HG03280 (cell line): ENCODE measurements at regions not wholly inside any gene's neighbourhood (a gene's known extent, or its start where the extent isn't known, plus 50 kb on each side); places are given as distances from the start of the nearest gene placed in this dataset.
A peak's percentile ranks its signal among the peaks of the same experiment; 100 is the strongest.

Source experiments
- ATAC-seq: cut with Tn5 transposase; IDR thresholded peaks from one replicate; pipeline ENCODE4 v1.9.1; 2021; ENCODE audit warnings: mild to moderate bottlenecking, moderate library complexity; ENCODE audit not compliant: unreplicated experiment

GRCh38 chr6:56407883-56408410 is 160.6 kb upstream of the COL21A1 start:
- no peak for ATAC-seq

DNA sequence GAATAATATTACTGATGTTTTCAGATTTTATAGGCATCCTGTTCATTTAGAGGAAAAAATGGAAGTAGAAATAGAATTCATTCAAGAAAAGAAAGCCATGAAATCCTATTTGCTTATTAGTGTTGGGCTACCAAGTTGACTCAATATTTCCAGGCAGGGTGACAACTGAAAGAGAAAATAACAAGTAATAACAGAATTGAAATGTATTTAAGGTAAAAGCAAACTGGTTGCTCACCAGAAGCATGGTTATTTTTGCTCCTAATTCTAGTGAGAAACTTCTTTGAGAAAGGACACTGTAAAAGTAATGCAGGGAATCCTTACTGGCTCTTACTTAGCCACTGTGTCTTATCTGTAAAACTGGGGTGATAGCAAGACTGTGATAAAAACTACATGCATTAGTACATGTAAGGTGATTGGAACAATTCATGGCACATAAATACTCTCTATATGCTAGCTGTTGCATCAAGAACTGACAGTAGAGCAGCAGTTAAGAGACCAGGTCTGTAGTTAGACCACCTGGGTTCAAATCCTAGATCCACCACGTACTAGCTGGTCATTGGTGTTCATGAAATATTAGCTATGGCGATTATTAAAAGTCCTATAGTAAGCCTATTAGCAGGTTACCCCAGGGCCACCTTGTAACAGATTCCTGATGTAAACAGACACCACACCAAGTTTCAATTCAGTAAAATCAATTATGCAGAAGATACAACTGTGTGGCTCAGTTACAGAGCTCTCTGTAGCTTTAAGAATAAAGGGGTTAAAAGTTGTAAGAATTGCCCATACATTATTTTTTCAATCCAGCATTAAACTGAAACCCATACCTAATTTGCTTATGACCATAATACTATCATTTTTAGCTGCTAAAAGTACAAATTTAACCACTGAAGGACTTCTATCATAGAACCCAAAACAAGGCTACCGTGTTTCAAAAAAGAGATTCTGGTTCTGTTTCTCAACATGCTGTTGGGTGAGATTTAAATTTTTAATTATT is 159.2 kb upstream of the COL21A1 start:
- ATAC-seq = peak; percentile 77

GRCh38 chr6:56404599-56404998 is 157.2 kb upstream of the COL21A1 start:
- ATAC-seq = no peak

DNA sequence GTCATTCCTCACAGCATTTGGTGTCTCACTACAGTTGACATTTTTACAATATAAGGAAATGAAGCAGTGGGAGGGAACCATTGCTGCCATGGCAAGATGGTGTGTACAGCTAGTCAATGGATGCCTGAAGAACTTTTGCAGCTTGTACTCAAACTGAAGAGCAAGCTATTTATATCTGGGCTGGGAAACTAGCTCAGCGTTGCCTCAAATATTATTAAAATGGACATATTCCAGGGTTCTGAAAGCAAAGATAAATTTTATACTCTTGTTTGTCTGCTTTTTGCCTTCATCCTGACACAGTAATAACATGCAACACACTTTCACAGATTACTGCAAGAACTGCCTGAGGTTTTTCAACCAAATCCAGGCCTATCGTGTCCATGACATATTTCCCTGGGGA is 156.4 kb upstream of the COL21A1 start:
- no peak for ATAC-seq

GRCh38 chr6:56401477-56402070 is 154.2 kb upstream of the COL21A1 start:
- ATAC-seq = no peak

DNA sequence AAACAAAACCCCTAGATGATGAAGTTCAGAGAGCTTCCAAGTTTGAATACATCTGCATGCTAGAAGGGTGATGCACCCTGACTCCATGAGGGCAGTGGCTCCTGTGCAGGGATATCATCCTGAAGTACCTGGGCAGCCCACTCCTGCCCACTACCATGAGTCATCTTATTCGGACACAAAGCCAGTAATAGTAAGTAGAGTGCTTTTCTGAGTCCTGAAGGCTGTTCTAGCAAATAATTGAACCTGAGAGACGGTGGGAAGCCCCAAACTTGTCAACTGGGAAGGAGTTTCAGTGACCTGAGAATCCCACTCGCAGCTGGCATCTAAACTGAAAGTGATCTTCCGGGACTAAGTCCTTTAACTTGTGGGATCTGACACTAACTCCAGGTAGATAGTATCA is 152.9 kb upstream of the COL21A1 start:
- no peak for ATAC-seq

- ATAC-seq = no peak
These were observed 152.4 kb upstream of the COL21A1 start for GRCh38 chr6:56399672-56400263.

DNA sequence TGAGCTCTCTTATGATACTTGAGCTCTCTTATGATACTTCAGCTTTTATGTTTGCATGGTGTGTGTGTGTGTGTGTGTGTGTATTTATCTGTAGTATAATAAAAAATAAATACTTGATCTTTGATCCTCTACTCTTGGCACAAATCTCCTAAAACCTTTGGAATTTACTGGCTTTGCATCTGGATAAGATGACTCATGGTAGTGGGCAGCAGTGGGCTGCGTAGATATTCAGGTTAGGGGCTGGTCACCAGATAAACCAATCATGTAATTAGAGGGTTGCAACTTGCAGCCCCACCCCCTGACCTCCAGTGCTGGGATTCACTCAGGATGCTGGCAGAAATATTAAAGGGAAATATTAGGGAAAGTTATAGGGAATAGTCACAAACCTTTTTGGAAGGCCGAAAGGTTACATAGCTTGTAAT is 151.9 kb upstream of the COL21A1 start:
- no peak for ATAC-seq

DNA sequence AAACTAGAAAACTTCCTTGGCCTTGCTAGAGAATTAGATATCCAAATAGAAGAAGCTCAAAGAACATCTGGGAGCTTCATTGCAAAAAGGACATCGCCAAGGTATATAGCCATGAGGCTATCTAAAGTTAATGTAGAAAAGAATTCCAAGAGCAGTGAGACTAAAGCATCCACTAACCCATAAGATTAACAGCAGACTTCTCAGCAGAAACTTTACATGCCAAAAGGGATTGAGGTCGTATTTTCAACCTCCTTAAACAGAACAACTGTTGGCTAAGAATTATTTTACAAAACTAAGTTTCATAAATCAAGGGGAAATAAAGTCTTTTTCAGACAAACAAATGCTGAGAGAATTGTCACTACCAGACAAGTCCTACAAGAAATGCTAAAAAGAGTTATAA is 149.1 kb upstream of the COL21A1 start:
- no peak for ATAC-seq

DNA sequence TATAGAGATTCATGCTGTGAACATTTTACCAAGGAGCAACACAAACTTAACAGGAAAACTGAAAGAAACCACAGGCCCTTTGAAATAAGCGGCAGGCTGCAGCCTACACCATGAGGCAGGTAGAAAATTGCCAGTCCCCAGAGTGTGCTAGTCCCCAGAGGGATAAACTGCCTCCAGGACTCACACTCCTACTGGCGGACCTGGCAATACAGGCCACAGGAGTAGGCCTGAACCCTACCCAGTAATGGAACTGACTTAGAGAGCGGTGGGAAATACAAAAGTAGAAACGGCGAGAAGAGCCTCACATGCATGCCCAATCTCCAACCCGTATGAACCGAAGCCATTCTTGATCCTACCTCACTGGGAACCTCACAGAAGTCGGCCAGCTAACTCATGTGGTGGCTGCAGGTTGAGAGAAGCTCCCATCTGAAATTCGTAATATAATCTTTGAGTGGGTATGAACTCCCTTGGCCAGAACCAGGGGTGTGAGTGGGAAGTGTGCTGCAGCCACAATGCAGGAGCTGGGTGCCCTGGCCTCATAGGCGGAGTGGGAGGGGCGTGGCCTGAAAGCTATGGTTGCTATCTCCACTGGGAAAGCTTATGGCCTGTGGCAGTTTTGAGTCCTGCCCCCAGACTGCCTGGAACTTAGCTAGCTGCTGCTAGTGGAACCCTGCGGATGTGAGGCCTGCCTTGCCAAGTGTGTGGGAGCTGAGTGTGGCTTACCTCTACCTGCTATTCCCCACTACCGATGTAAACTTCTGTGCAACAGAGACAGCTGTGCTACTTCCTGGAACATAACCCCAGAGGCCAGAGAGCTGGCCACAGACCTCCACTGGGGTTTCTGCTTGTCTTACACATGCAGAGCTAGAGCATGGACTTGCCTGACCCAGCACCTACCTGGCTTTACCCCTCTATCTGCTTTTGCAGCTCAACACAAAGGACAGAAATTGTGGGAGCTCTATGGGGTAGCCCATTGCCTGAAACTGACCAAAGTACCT is 146.5 kb upstream of the COL21A1 start:
- ATAC-seq = no peak

GRCh38 chr6:56388415-56388755 is 141.0 kb upstream of the COL21A1 start:
- ATAC-seq = peak; percentile 34

GRCh38 chr6:56387621-56388414 is 140.4 kb upstream of the COL21A1 start:
- ATAC-seq = peak; percentile 40

GRCh38 chr6:56386717-56387116 is 139.3 kb upstream of the COL21A1 start:
- no peak for ATAC-seq

- no peak for ATAC-seq
These were observed 138.7 kb upstream of the COL21A1 start for GRCh38 chr6:56385981-56386593.

DNA sequence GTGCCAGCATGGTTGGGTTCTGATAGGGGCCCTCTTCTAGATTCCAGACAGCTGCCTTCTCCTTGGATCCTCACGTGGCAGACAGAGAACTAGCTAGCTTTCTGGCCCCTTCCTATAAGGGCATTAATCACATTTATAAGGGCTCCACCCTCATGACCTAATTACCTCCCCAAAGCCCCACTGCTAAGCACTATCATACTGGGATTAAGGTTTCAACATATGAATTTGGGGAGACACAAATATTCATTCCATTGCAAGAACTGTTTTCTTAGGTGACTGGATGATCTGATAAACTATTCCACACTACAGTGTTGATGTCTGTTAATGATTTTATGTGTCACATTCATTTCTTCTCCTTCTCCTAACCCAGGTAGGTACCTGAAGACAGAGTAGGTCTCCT is 135.8 kb upstream of the COL21A1 start:
- ATAC-seq = no peak

DNA sequence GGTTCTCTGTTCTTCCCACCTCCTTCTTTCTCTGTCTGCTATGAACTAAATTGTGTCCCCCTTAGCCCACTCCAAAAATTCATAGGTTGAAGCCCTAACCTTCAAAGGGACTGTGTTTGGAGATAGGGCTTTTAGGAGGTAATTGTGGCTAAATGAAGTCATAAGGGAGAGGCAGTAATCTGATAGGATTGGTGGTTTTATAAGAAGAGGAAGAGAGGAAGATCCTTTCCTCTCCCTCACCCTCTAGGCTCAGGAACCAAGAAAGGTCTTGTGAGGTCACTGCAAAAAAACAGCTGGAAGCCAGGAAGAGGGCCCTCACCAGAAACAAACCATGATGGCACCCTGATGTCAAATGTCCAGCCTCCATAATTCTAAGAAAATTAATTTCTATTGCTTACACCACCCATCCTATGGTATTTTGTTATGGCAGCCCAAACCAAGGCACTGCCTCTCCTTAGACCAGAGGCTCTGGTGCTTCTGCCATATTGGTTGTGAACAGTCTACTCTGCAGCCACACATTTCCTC is 135.1 kb upstream of the COL21A1 start:
- ATAC-seq = no peak

GRCh38 chr6:56381801-56382251 is 134.4 kb upstream of the COL21A1 start:
- no peak for ATAC-seq

DNA sequence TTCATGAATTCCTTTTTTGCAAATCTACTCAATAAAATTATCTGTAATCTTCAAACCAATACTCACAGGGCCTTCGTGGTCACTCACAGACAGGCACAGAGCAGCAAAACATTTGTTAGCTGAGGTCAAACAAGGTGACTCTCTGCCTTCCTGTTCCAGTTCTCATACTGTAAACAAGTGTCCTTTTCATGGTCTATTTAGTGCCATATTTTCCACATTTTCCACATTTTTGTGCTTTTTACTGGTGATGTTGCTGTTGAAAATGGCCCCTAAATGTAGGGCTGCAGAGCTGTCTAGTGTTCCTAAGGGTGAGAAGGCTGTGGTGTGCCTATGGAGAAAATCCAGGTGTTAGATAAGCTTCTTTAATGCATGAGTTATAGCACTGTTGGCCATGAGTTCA is 133.1 kb upstream of the COL21A1 start:
- ATAC-seq = no peak
